ENCODE measurements at regions not wholly inside any gene's neighbourhood (a gene's known extent, or its start where the extent isn't known, plus 50 kb on each side); places are given as distances from the start of the nearest gene placed in this dataset.

GRCh38 chr1:244256086-244256676, 195.5 kb downstream of the ADSS2 start:
- no peaks in the 10 kb centered on the region for H3K27me3 ChIP-seq (ENCODE audit: control insufficient read depth in 3 of 3, insufficient read depth in 3 of 3, low read length in 2 of 3)
- no peak for TF ChIP-seq CTCF (IDR thresholded peaks at IDR 0.05; ENCODE audit: control extremely low read depth, extremely low read depth)
- no peaks in the 10 kb centered on the region for H3K36me3 ChIP-seq (ENCODE audit: control insufficient read depth in 4 of 4, insufficient read depth in 4 of 4, low read length in 4 of 4)
- DNase-seq (no peak), ATAC-seq (ENCODE audit: insufficient read depth, low FRiP score) (no peak)
- 76 to 83% methylated on average over 13 of the region's 13 CpGs for WGBS, 2 donors
- H3K4me3 ChIP-seq, result no peak overlapping the region
- H3K4me1 ChIP-seq (ENCODE audit: control insufficient read depth in 5 of 5, insufficient read depth in 5 of 5, low read length in 5 of 5), result no peaks in the 10 kb centered on the region
- H3K9me3 ChIP-seq (ENCODE audit: control insufficient read depth in 4 of 4, insufficient read depth in 3 of 4, low read length in 3 of 4), result peaks cover 0 to 4% (median 1%) of the 10 kb centered on the region in 4 donors
- H3K27ac ChIP-seq (ENCODE audit: low read depth in 1 of 2, low read length in 1 of 2), result no peak overlapping the region
- no peak overlapping the region for H3K9ac ChIP-seq (ENCODE audit: insufficient read depth in 1 of 2, low read length in 2 of 2)

- 86 to 95% methylated on average over 3 of the region's 3 CpGs for WGBS, 2 donors
- Histone ChIP-seq H3K9me3 (ENCODE audit: control insufficient read depth in 4 of 4, insufficient read depth in 3 of 4, low read length in 3 of 4) (no peaks in the 10 kb centered on the region), H3K9ac (ENCODE audit: insufficient read depth in 1 of 2, low read length in 2 of 2) (no peak overlapping the region), H3K27me3 (ENCODE audit: control insufficient read depth in 3 of 3, insufficient read depth in 3 of 3, low read length in 2 of 3) (no peaks in the 10 kb centered on the region), H3K4me1 (ENCODE audit: control insufficient read depth in 5 of 5, insufficient read depth in 5 of 5, low read length in 5 of 5) (no peaks in the 10 kb centered on the region), H3K27ac (ENCODE audit: low read depth in 1 of 2, low read length in 1 of 2) (no peak overlapping the region), H3K4me3 (no peak overlapping the region), H3K36me3 (ENCODE audit: control insufficient read depth in 4 of 4, insufficient read depth in 4 of 4, low read length in 4 of 4) (no peaks in the 10 kb centered on the region)
- no peak for TF ChIP-seq CTCF (IDR thresholded peaks at IDR 0.05; ENCODE audit: control extremely low read depth, extremely low read depth)
- ATAC-seq (ENCODE audit: insufficient read depth, low FRiP score) (no peak), DNase-seq (no peak)
These were observed 187.5 kb downstream of the ADSS2 start for GRCh38 chr1:244264163-244264562.

GRCh38 chr1:244265507-244265906, 186.2 kb downstream of the ADSS2 start:
- H3K4me1 ChIP-seq (ENCODE audit: control insufficient read depth in 5 of 5, insufficient read depth in 5 of 5, low read length in 5 of 5), result no peaks in the 10 kb centered on the region
- no peaks in the 10 kb centered on the region for H3K27me3 ChIP-seq (ENCODE audit: control insufficient read depth in 3 of 3, insufficient read depth in 3 of 3, low read length in 2 of 3)
- 85 to 92% methylated on average over 2 of the region's 2 CpGs for WGBS, 2 donors
- H3K4me3 ChIP-seq, result no peak overlapping the region
- H3K9me3 ChIP-seq (ENCODE audit: control insufficient read depth in 4 of 4, insufficient read depth in 3 of 4, low read length in 3 of 4), result peaks cover 0 to 4% (median 0%) of the 10 kb centered on the region in 4 donors
- no peak overlapping the region for H3K27ac ChIP-seq (ENCODE audit: low read depth in 1 of 2, low read length in 1 of 2)
- ATAC-seq (ENCODE audit: insufficient read depth, low FRiP score) (no peak), DNase-seq (no peak)
- H3K36me3 ChIP-seq (ENCODE audit: control insufficient read depth in 4 of 4, insufficient read depth in 4 of 4, low read length in 4 of 4), result no peaks in the 10 kb centered on the region
- no peak overlapping the region for H3K9ac ChIP-seq (ENCODE audit: insufficient read depth in 1 of 2, low read length in 2 of 2)
- no peak for TF ChIP-seq CTCF (IDR thresholded peaks at IDR 0.05; ENCODE audit: control extremely low read depth, extremely low read depth)

- H3K36me3 ChIP-seq (ENCODE audit: control insufficient read depth in 4 of 4, insufficient read depth in 4 of 4, low read length in 4 of 4), result no peaks in the 10 kb centered on the region
- peaks cover 0 to 6% (median 0%) of the 10 kb centered on the region in 5 donors for H3K4me1 ChIP-seq (ENCODE audit: control insufficient read depth in 5 of 5, insufficient read depth in 5 of 5, low read length in 5 of 5)
- DNase-seq (no peak), ATAC-seq (ENCODE audit: insufficient read depth, low FRiP score) (no peak)
- H3K9me3 ChIP-seq (ENCODE audit: control insufficient read depth in 4 of 4, insufficient read depth in 3 of 4, low read length in 3 of 4), result peaks cover 0 to 7% (median 3%) of the 10 kb centered on the region in 4 donors
- 90 to 93% methylated on average over 15 of the region's 15 CpGs for WGBS, 2 donors
- H3K4me3 ChIP-seq, result no peak overlapping the region
- H3K27me3 ChIP-seq (ENCODE audit: control insufficient read depth in 3 of 3, insufficient read depth in 3 of 3, low read length in 2 of 3), result no peaks in the 10 kb centered on the region
- TF ChIP-seq CTCF (IDR thresholded peaks at IDR 0.05; ENCODE audit: control extremely low read depth, extremely low read depth), result no peak
- no peak overlapping the region for H3K9ac ChIP-seq (ENCODE audit: insufficient read depth in 1 of 2, low read length in 2 of 2)
- no peak overlapping the region for H3K27ac ChIP-seq (ENCODE audit: low read depth in 1 of 2, low read length in 1 of 2)
These were observed 182.5 kb downstream of the ADSS2 start for GRCh38 chr1:244269169-244269568.

Data from lung (tissue), 11 donors.